Astrocyte (in vitro differentiated cells and primary cell): ENCODE measurements at regions not wholly inside any gene's neighbourhood (a gene's known extent, or its start where the extent isn't known, plus 50 kb on each side); places are given as distances from the start of the nearest gene placed in this dataset.

ENCODE experiments used
- EZH2 ChIP-seq: IDR thresholded peaks from 2 replicates; pipeline ENCODE4 v1.6.1; 2012; ENCODE audit warnings: mild to moderate bottlenecking, low read length, inconsistent platforms; ENCODE audit not compliant: insufficient read depth
- TF ChIP-seq, protein P1 (sequence below): IDR thresholded peaks from 2 replicates; pipeline ENCODE4 v1.5.1; 2011; ENCODE audit warnings: low read depth, mild to moderate bottlenecking, inconsistent platforms, low read length, moderate library complexity; ENCODE audit not compliant: insufficient read depth

GRCh38 chr1:186514367-186514766, 53.5 kb upstream of the PDC start:
- TF ChIP-seq, protein P1, sequence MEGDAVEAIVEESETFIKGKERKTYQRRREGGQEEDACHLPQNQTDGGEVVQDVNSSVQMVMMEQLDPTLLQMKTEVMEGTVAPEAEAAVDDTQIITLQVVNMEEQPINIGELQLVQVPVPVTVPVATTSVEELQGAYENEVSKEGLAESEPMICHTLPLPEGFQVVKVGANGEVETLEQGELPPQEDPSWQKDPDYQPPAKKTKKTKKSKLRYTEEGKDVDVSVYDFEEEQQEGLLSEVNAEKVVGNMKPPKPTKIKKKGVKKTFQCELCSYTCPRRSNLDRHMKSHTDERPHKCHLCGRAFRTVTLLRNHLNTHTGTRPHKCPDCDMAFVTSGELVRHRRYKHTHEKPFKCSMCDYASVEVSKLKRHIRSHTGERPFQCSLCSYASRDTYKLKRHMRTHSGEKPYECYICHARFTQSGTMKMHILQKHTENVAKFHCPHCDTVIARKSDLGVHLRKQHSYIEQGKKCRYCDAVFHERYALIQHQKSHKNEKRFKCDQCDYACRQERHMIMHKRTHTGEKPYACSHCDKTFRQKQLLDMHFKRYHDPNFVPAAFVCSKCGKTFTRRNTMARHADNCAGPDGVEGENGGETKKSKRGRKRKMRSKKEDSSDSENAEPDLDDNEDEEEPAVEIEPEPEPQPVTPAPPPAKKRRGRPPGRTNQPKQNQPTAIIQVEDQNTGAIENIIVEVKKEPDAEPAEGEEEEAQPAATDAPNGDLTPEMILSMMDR: no peak
- TF ChIP-seq EZH2: no peak
